Ascending aorta (tissue), 2 donors: ENCODE measurements at regions not wholly inside any gene's neighbourhood (a gene's known extent, or its start where the extent isn't known, plus 50 kb on each side); places are given as distances from the start of the nearest gene placed in this dataset.

Experiments
- DNase-seq, 2 donors: peaks; one replicate each; pipeline ENCODE4 v3.0.0-alpha.2; 2019; ENCODE audit warnings: low spot score in 2 of 2
- H3K27ac ChIP-seq, 2 donors: fragments of 200-600 bp; sonication (generic); one replicate each; pipeline ENCODE4 v1.5.1; 2016 to 2017; ENCODE audit warnings: mild to moderate bottlenecking in 1 of 2
- H3K27me3 ChIP-seq: fragments of 200-600 bp; sonication (generic); one replicate; pipeline ENCODE4 v1.5.1; 2017
- H3K36me3 ChIP-seq, 2 donors: fragments of 200-600 bp; sonication (generic); one replicate each; pipeline ENCODE4 v1.5.1; 2016
- H3K4me1 ChIP-seq, 2 donors: fragments of 200-600 bp; sonication (generic); one replicate each; pipeline ENCODE4 v1.5.1; 2016 to 2017; ENCODE audit warnings: mild to moderate bottlenecking in 1 of 2
- H3K4me3 ChIP-seq, 2 donors: fragments of 200-600 bp; sonication (generic); one replicate each; pipeline ENCODE4 v1.5.1; 2016 to 2017; ENCODE audit warnings: mild to moderate bottlenecking in 1 of 2
- H3K9me3 ChIP-seq, 2 donors: fragments of 200-600 bp; sonication (generic); one replicate each; pipeline ENCODE4 v1.5.1; 2016
- CTCF ChIP-seq, 3 experiments: fragments of 200-600 bp in 2 of 3; fragments of 450-650 bp in 1 of 3; sonication (generic) in 2 of 3; IDR thresholded peaks; one replicate each; pipeline ENCODE4 v1.5.1; 2016 to 2019; ENCODE audit warnings: antibody characterized with exemption in 3 of 3, mild to moderate bottlenecking in 1 of 3, moderate library complexity in 1 of 3
- intact Hi-C: fragments of 100-400 bp; cut with DNase I; formaldehyde crosslinking; loops from one replicate; pipeline ENCODE4 v1.15.1; 2023

GRCh38 chr2:192459422-192459821 lies 264.7 kb upstream of the TMEFF2 start:
- DNase-seq, result no peak
- no peak overlapping the region for H3K4me3 ChIP-seq
- TF ChIP-seq CTCF (IDR thresholded peaks at IDR 0.05), result no peak
- no peaks in the 10 kb centered on the region for H3K4me1 ChIP-seq
- H3K9me3 ChIP-seq, result no peaks in the 10 kb centered on the region
- no peaks in the 10 kb centered on the region for H3K36me3 ChIP-seq
- intact Hi-C loops, result no loop called here
- H3K27ac ChIP-seq, result no peak overlapping the region
- H3K27me3 ChIP-seq, result no peaks in the 10 kb centered on the region

GRCh38 chr2:192448881-192449280 lies 254.1 kb upstream of the TMEFF2 start:
- intact Hi-C loops, result no loop called here
- TF ChIP-seq CTCF (IDR thresholded peaks at IDR 0.05), result no peak
- Histone ChIP-seq H3K4me3 (no peak overlapping the region), H3K27ac (no peak overlapping the region), H3K9me3 (no peaks in the 10 kb centered on the region), H3K36me3 (no peaks in the 10 kb centered on the region), H3K4me1 (no peaks in the 10 kb centered on the region), H3K27me3 (no peaks in the 10 kb centered on the region)
- DNase-seq, result no peak

- H3K9me3 ChIP-seq, result no peaks in the 10 kb centered on the region
- no peak for DNase-seq
- H3K27me3 ChIP-seq, result no peaks in the 10 kb centered on the region
- no peak overlapping the region for H3K4me3 ChIP-seq
- TF ChIP-seq CTCF (IDR thresholded peaks at IDR 0.05), result no peak
- no peaks in the 10 kb centered on the region for H3K36me3 ChIP-seq
- no peak overlapping the region for H3K27ac ChIP-seq
- no peaks in the 10 kb centered on the region for H3K4me1 ChIP-seq
- intact Hi-C loops, result no loop called here
Measured at GRCh38 chr2:192444286-192444838, 249.6 kb upstream of the TMEFF2 start.

- TF ChIP-seq CTCF (IDR thresholded peaks at IDR 0.05), result no peak
- Histone ChIP-seq H3K27me3 (no peaks in the 10 kb centered on the region), H3K36me3 (no peaks in the 10 kb centered on the region), H3K9me3 (no peaks in the 10 kb centered on the region), H3K4me3 (no peak overlapping the region), H3K4me1 (no peaks in the 10 kb centered on the region), H3K27ac (no peak overlapping the region)
- DNase-seq, result no peak
- intact Hi-C loops, result no loop called here
Measured at GRCh38 chr2:192443831-192444230, 249.1 kb upstream of the TMEFF2 start.

GRCh38 chr2:192438239-192438638 lies 243.5 kb upstream of the TMEFF2 start:
- no peak for TF ChIP-seq CTCF (IDR thresholded peaks at IDR 0.05)
- H3K4me3 ChIP-seq, result no peak overlapping the region
- no peak overlapping the region for H3K27ac ChIP-seq
- no peak for DNase-seq
- intact Hi-C loops, result no loop called here
- no peaks in the 10 kb centered on the region for H3K9me3 ChIP-seq
- H3K27me3 ChIP-seq, result no peaks in the 10 kb centered on the region
- H3K36me3 ChIP-seq, result no peaks in the 10 kb centered on the region
- no peaks in the 10 kb centered on the region for H3K4me1 ChIP-seq

GRCh38 chr2:192437653-192438052 lies 242.9 kb upstream of the TMEFF2 start:
- H3K27ac ChIP-seq, result no peak overlapping the region
- H3K4me1 ChIP-seq, result no peaks in the 10 kb centered on the region
- no peak for TF ChIP-seq CTCF (IDR thresholded peaks at IDR 0.05)
- no peaks in the 10 kb centered on the region for H3K36me3 ChIP-seq
- H3K9me3 ChIP-seq, result no peaks in the 10 kb centered on the region
- H3K4me3 ChIP-seq, result no peak overlapping the region
- intact Hi-C loops, result no loop called here
- DNase-seq, result no peak
- H3K27me3 ChIP-seq, result no peaks in the 10 kb centered on the region
